HEK293T (cell line): ENCODE measurements at regions not wholly inside any gene's neighbourhood (a gene's known extent, or its start where the extent isn't known, plus 50 kb on each side); places are given as distances from the start of the nearest gene placed in this dataset.

Experiments used
- ARNT ChIP-seq: fragments of 450-650 bp; IDR thresholded peaks from 2 replicates; pipeline ENCODE4 v1.6.1; 2017; ENCODE audit warnings: mild to moderate bottlenecking
- BHLHE40 ChIP-seq: fragments of 450-650 bp; IDR thresholded peaks from 2 replicates; pipeline ENCODE4 v1.6.1; 2016; ENCODE audit warnings: mild to moderate bottlenecking, moderate library complexity, borderline replicate concordance
- CTBP1 ChIP-seq: fragments of 450-650 bp; IDR thresholded peaks from 2 replicates; pipeline ENCODE4 v1.6.1; 2016; ENCODE audit warnings: borderline replicate concordance
- ELF4 ChIP-seq: fragments of 450-650 bp; IDR thresholded peaks from 2 replicates; pipeline ENCODE4 v1.6.1; 2017; ENCODE audit warnings: antibody characterized with exemption
- FOXA1 ChIP-seq: fragments of 450-650 bp; IDR thresholded peaks from 2 replicates; pipeline ENCODE4 v1.6.1; 2016; ENCODE audit warnings: mild to moderate bottlenecking
- FOXK2 ChIP-seq: fragments of 450-650 bp; IDR thresholded peaks from 2 replicates; pipeline ENCODE4 v1.6.1; 2016; ENCODE audit warnings: mild to moderate bottlenecking
- FOXM1 ChIP-seq: fragments of 450-650 bp; IDR thresholded peaks from 2 replicates; pipeline ENCODE4 v1.6.1; 2017; ENCODE audit warnings: mild to moderate bottlenecking, borderline replicate concordance
- NFRKB ChIP-seq: fragments of 450-650 bp; IDR thresholded peaks from 2 replicates; pipeline ENCODE4 v1.6.1; 2016; ENCODE audit warnings: mild to moderate bottlenecking, moderate library complexity
- SP1 ChIP-seq: fragments of 450-650 bp; IDR thresholded peaks from 2 replicates; pipeline ENCODE4 v1.6.1; 2017
- SUZ12 ChIP-seq: fragments of 450-650 bp; IDR thresholded peaks from 2 replicates; pipeline ENCODE4 v1.6.1; 2016; ENCODE audit warnings: mild to moderate bottlenecking
- TARDBP ChIP-seq: fragments of 450-650 bp; IDR thresholded peaks from 2 replicates; pipeline ENCODE4 v1.6.1; 2016
- TF ChIP-seq, protein P1 (sequence below): fragments of 450-650 bp; IDR thresholded peaks from 2 replicates; pipeline ENCODE4 v1.6.1; 2016

GRCh38 chr3:164096352-164096751 is 981.9 kb downstream of the SI start:
- TF ChIP-seq FOXM1 (no peak), SP1 (no peak), BHLHE40 (no peak), TARDBP (no peak), FOXK2 (no peak), ARNT (no peak), ELF4 (no peak), NFRKB (no peak), FOXA1 (no peak), SUZ12 (no peak), CTBP1 (no peak)
- TF ChIP-seq, protein P1, sequence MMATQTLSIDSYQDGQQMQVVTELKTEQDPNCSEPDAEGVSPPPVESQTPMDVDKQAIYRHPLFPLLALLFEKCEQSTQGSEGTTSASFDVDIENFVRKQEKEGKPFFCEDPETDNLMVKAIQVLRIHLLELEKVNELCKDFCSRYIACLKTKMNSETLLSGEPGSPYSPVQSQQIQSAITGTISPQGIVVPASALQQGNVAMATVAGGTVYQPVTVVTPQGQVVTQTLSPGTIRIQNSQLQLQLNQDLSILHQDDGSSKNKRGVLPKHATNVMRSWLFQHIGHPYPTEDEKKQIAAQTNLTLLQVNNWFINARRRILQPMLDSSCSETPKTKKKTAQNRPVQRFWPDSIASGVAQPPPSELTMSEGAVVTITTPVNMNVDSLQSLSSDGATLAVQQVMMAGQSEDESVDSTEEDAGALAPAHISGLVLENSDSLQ, result no peak
